ENCODE measurements at regions not wholly inside any gene's neighbourhood (a gene's known extent, or its start where the extent isn't known, plus 50 kb on each side); places are given as distances from the start of the nearest gene placed in this dataset.

DNA sequence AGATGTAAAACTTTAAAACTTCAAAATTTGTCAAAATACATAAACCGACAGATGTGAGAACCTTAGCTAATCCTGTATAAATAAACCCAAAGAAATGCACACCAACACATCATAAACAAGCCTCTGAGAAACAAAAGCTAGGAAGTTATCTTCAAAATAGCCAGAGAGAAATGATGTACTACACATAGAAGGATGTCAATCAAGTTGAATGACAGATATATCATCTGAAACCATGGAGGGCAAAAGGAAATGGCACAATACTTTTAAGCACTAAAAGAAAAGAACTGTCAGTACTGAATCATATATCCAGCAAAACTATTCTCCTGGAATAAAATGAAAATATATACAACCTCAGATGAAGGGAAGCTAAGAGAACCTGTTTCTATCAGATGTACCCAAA, 595.1 kb upstream of the PTGER4 start:
- Histone ChIP-seq H3K36me3 (ENCODE audit: control insufficient read depth, insufficient read depth, low read length) (no peaks in the 10 kb centered on the region), H3K4me3 (ENCODE audit: insufficient read depth, low read depth, low read length) (no peak overlapping the region), H3K9me3 (ENCODE audit: control insufficient read depth, low read length) (no peaks in the 10 kb centered on the region), H3K27me3 (ENCODE audit: control insufficient read depth, insufficient read depth, low read length, poor library complexity, severe bottlenecking) (no peaks in the 10 kb centered on the region), H3K27ac (ENCODE audit: insufficient read depth, low read depth, low read length, poor library complexity, severe bottlenecking) (no peak overlapping the region), H3K4me1 (ENCODE audit: control insufficient read depth, insufficient read depth, low read length) (no peaks in the 10 kb centered on the region)
- 77 to 100% methylated on average over 1 of the region's 1 CpG for WGBS, 2 experiments

DNA sequence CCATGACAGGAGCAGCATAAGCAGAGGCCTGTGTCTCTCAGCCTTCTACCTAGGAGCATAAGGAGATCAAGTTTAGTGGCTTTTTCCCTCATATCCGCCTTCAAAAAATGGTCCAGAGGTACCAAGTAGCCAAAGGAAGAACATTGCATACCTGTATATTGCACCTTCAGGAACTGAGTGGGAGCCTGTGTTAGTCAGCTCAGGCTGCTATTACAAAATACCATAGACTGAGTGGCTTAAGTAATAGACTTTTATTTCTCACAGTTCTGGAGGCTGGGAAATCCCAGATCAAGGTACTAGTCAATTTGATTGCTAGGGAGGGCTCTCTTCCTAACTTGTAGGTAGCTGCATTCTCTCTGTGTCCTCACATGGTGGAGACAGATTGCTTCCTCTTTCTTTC, 597.4 kb upstream of the PTGER4 start:
- H3K27ac ChIP-seq (ENCODE audit: insufficient read depth, low read depth, low read length, poor library complexity, severe bottlenecking), result no peak overlapping the region
- H3K36me3 ChIP-seq (ENCODE audit: control insufficient read depth, insufficient read depth, low read length), result no peaks in the 10 kb centered on the region
- no peak overlapping the region for H3K4me3 ChIP-seq (ENCODE audit: insufficient read depth, low read depth, low read length)
- no peaks in the 10 kb centered on the region for H3K4me1 ChIP-seq (ENCODE audit: control insufficient read depth, insufficient read depth, low read length)
- no peaks in the 10 kb centered on the region for H3K27me3 ChIP-seq (ENCODE audit: control insufficient read depth, insufficient read depth, low read length, poor library complexity, severe bottlenecking)
- H3K9me3 ChIP-seq (ENCODE audit: control insufficient read depth, low read length), result no peaks in the 10 kb centered on the region
- no CpG with 5 or more reads among the region's 1 CpG for WGBS, 2 experiments

DNA sequence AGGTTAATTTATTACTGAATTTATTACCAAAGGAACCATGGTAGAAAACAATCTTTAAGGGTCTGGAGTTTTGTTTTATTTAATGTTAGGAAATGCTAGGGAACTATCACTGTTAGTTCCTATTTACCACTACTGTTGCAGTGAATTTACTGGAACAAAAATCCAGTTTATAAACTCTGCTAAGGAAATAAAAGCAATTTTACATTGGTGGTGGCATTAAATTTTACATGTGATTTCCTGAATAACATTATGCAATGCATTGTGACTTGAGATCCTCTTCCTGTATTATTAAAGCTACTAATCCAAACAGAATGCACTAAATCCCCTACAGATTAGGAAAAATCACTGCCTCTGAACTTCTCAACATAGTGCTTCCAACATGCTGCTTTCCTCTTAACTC, 599.5 kb upstream of the PTGER4 start:
- no peaks in the 10 kb centered on the region for H3K9me3 ChIP-seq (ENCODE audit: control insufficient read depth, low read length)

DNA sequence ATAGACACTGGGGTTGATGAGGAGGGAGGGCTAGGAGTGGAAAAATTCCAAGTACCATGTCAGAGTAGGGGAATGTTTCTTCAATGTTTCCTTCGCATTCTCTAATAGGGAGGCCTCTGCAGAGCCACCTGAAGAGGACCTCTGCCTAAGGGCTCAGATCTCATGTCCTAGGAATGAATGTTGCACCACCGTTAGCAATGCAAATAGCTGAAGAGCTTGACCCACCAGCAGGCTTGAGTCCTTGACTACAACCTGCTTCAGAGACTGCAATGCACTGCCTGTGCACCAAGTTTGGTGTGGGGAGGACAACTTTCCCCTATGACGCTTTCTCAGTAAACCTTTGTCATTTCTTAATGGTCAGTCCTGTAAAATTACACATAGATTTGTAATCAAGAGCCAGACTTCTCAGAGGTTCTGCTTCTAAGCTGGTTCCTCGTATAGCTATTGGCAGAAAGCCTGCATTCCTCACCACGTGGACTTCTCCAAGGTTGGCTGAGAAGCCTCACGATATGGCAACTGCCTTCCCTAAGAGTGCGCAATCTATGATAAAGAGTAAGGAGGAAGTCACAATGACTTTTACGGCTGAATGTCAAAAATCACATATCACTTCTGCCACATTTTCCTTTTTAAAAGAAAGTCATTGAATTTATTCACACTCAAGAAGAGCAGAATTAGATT, 600.7 kb upstream of the PTGER4 start:
- 90 to 93% methylated on average over 8 of the region's 8 CpGs for WGBS, 2 experiments
- no peak overlapping the region for H3K27ac ChIP-seq (ENCODE audit: insufficient read depth, low read depth, low read length, poor library complexity, severe bottlenecking)
- H3K4me3 ChIP-seq (ENCODE audit: insufficient read depth, low read depth, low read length), result no peak overlapping the region
- H3K36me3 ChIP-seq (ENCODE audit: control insufficient read depth, insufficient read depth, low read length), result no peaks in the 10 kb centered on the region
- no peaks in the 10 kb centered on the region for H3K27me3 ChIP-seq (ENCODE audit: control insufficient read depth, insufficient read depth, low read length, poor library complexity, severe bottlenecking)
- H3K9me3 ChIP-seq (ENCODE audit: control insufficient read depth, low read length), result no peaks in the 10 kb centered on the region
- H3K4me1 ChIP-seq (ENCODE audit: control insufficient read depth, insufficient read depth, low read length), result no peaks in the 10 kb centered on the region

More for the DNA sequence above, 599.5 kb upstream of the PTGER4 start:
- Histone ChIP-seq H3K36me3 (ENCODE audit: control insufficient read depth, insufficient read depth, low read length) (no peaks in the 10 kb centered on the region), H3K4me1 (ENCODE audit: control insufficient read depth, insufficient read depth, low read length) (no peaks in the 10 kb centered on the region), H3K27ac (ENCODE audit: insufficient read depth, low read depth, low read length, poor library complexity, severe bottlenecking) (no peak overlapping the region), H3K27me3 (ENCODE audit: control insufficient read depth, insufficient read depth, low read length, poor library complexity, severe bottlenecking) (no peaks in the 10 kb centered on the region), H3K4me3 (ENCODE audit: insufficient read depth, low read depth, low read length) (no peak overlapping the region)

DNA sequence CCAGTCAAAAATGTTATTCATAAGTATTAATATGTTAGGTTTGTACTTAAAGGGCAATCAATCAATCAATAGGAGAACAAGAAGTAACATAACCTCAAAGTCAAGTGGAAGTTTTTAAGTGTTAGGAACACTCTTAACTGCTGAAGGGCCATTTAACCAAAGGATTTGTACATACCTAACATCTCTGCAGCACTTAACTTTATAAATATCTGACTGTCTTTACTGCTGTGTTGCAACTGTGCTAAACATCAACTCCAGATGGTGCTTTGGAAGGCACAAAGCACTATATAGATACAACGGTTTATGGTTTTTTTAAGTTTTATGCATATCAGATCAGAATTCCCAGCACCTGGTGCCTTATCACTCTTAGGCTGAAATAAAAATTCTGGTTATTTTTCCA, 604.9 kb upstream of the PTGER4 start:
- Histone ChIP-seq H3K27me3 (ENCODE audit: control insufficient read depth, insufficient read depth, low read length, poor library complexity, severe bottlenecking) (no peaks in the 10 kb centered on the region), H3K4me1 (ENCODE audit: control insufficient read depth, insufficient read depth, low read length) (no peaks in the 10 kb centered on the region), H3K36me3 (ENCODE audit: control insufficient read depth, insufficient read depth, low read length) (no peaks in the 10 kb centered on the region), H3K27ac (ENCODE audit: insufficient read depth, low read depth, low read length, poor library complexity, severe bottlenecking) (no peak overlapping the region), H3K4me3 (ENCODE audit: insufficient read depth, low read depth, low read length) (no peak overlapping the region), H3K9me3 (ENCODE audit: control insufficient read depth, low read length) (no peaks in the 10 kb centered on the region)
- WGBS, 2 experiments, result 100% methylated on average over 1 of the region's 1 CpG

DNA sequence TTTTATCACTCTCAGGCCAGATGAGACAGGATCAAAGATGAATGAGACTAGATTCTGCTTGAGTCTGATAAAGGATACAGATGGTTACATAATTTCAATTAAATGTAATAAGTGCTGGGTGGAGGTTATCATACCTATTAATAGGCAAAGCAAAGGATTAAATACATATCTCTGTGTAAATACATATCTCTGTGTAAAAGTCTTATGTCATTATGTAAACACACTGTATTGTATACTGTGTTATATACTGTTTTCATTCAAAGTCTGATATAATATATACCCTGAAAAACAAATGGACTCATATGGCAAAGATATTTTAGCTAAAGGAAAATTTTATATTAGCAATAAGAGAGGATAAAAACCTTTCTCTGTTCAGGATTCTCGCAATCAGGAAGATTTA, 605.8 kb upstream of the PTGER4 start:
- H3K4me3 ChIP-seq (ENCODE audit: insufficient read depth, low read depth, low read length), result no peak overlapping the region
- no peaks in the 10 kb centered on the region for H3K9me3 ChIP-seq (ENCODE audit: control insufficient read depth, low read length)
- no peak overlapping the region for H3K27ac ChIP-seq (ENCODE audit: insufficient read depth, low read depth, low read length, poor library complexity, severe bottlenecking)
- WGBS, 2 experiments, result 88 to 100% methylated on average over 1 of the region's 1 CpG
- H3K36me3 ChIP-seq (ENCODE audit: control insufficient read depth, insufficient read depth, low read length), result no peaks in the 10 kb centered on the region
- no peaks in the 10 kb centered on the region for H3K4me1 ChIP-seq (ENCODE audit: control insufficient read depth, insufficient read depth, low read length)
- no peaks in the 10 kb centered on the region for H3K27me3 ChIP-seq (ENCODE audit: control insufficient read depth, insufficient read depth, low read length, poor library complexity, severe bottlenecking)

DNA sequence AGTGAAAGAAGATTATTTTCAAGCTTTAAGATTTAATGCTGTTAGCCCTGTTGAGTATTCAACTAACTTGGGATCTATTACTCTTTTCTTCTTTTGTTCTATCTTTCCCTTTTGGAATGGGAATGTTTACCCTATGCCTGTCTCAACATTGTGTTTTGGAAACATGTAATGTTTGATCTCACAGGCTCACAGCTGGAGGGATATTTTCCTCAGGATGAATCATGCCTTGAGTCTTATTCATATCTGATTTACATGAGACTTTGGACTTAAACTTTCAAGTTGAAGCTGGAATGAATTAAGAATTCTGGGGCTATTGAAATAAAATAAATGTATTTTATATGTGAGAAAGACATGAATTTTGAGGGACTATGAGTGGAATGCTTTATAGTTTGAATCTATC, 607.8 kb upstream of the PTGER4 start:
- no peak overlapping the region for H3K4me3 ChIP-seq (ENCODE audit: insufficient read depth, low read depth, low read length)
- no peaks in the 10 kb centered on the region for H3K4me1 ChIP-seq (ENCODE audit: control insufficient read depth, insufficient read depth, low read length)
- H3K27me3 ChIP-seq (ENCODE audit: control insufficient read depth, insufficient read depth, low read length, poor library complexity, severe bottlenecking), result no peaks in the 10 kb centered on the region
- H3K9me3 ChIP-seq (ENCODE audit: control insufficient read depth, low read length), result no peaks in the 10 kb centered on the region
- no peak overlapping the region for H3K27ac ChIP-seq (ENCODE audit: insufficient read depth, low read depth, low read length, poor library complexity, severe bottlenecking)
- no peaks in the 10 kb centered on the region for H3K36me3 ChIP-seq (ENCODE audit: control insufficient read depth, insufficient read depth, low read length)

DNA sequence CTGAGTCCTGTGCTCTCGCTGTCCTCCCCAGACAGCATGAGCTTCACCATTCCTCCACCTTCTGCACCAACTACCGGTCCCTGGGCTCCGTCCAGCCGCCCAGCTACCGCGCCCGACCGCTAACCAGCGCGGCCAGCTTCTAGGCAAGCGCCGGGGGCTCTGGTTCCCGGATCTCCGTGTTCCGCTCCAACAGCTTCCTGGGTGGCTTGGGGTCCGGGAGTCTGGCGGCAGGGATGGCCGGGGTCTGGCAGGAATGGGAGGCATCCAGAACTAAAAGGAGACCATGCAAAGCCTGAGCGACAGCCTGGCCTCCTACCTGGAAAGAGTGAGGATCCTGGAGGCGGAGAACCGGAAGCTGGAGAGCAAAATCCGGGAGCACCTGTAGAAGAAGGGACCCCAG, 613.1 kb upstream of the PTGER4 start:
- WGBS, 2 experiments, result 95% methylated on average over 22 of the region's 22 CpGs
- Histone ChIP-seq H3K36me3 (ENCODE audit: control insufficient read depth, insufficient read depth, low read length) (no peaks in the 10 kb centered on the region), H3K27me3 (ENCODE audit: control insufficient read depth, insufficient read depth, low read length, poor library complexity, severe bottlenecking) (no peaks in the 10 kb centered on the region), H3K4me1 (ENCODE audit: control insufficient read depth, insufficient read depth, low read length) (no peaks in the 10 kb centered on the region), H3K9me3 (ENCODE audit: control insufficient read depth, low read length) (no peaks in the 10 kb centered on the region), H3K27ac (ENCODE audit: insufficient read depth, low read depth, low read length, poor library complexity, severe bottlenecking) (no peak overlapping the region), H3K4me3 (ENCODE audit: insufficient read depth, low read depth, low read length) (no peak overlapping the region)

DNA sequence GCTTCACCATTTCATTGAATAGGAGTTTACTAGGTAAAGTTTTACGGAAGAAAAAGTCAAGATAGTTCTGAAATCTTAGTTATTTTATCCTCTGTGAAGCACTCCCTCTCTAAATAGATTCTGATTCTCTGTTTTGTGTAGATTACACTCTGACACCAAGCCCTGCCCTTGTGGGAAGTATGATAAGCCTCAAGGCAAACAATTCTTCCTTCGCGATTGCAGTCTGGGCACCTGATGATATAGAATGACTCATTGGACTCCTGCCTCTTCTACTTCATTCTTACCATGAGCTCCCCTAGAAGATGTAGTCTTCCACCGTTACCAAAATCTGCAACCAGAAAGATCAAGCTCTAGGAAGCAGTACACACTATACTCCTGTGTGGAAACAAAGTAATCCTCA, 626.9 kb upstream of the PTGER4 start:
- Histone ChIP-seq H3K27me3 (ENCODE audit: control insufficient read depth, insufficient read depth, low read length, poor library complexity, severe bottlenecking) (no peaks in the 10 kb centered on the region), H3K9me3 (ENCODE audit: control insufficient read depth, low read length) (no peaks in the 10 kb centered on the region), H3K4me1 (ENCODE audit: control insufficient read depth, insufficient read depth, low read length) (no peaks in the 10 kb centered on the region), H3K4me3 (ENCODE audit: insufficient read depth, low read depth, low read length) (no peak overlapping the region), H3K36me3 (ENCODE audit: control insufficient read depth, insufficient read depth, low read length) (no peaks in the 10 kb centered on the region), H3K27ac (ENCODE audit: insufficient read depth, low read depth, low read length, poor library complexity, severe bottlenecking) (no peak overlapping the region)
- 94 to 95% methylated on average over 3 to 4 of the region's 4 CpGs for WGBS, 2 experiments

DNA sequence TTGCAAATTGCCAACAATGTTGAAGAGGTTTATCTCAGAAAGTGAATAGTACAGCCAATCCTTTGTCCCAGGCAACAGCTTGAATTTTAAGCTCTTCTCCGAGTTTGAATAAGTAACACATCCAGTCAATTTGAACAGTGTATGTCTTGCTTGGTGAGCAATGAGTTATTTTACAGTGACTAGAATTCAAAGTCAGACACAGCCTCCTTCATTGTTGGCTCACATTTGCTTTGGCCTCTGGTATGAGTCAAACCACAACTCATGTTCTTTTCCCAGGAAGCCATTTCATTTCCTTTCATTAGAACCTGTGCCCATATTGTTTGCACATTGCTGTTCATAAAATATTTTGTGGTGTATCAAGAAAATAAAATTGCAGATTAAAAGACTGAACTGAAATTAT, 622.0 kb upstream of the DAB2 start:
- Histone ChIP-seq H3K27me3 (ENCODE audit: control insufficient read depth, insufficient read depth, low read length, poor library complexity, severe bottlenecking) (no peaks in the 10 kb centered on the region), H3K36me3 (ENCODE audit: control insufficient read depth, insufficient read depth, low read length) (no peaks in the 10 kb centered on the region), H3K4me1 (ENCODE audit: control insufficient read depth, insufficient read depth, low read length) (no peaks in the 10 kb centered on the region), H3K4me3 (ENCODE audit: insufficient read depth, low read depth, low read length) (no peak overlapping the region), H3K27ac (ENCODE audit: insufficient read depth, low read depth, low read length, poor library complexity, severe bottlenecking) (no peak overlapping the region), H3K9me3 (ENCODE audit: control insufficient read depth, low read length) (no peaks in the 10 kb centered on the region)
- 97 to 100% methylated on average over 1 of the region's 1 CpG for WGBS, 2 experiments

DNA sequence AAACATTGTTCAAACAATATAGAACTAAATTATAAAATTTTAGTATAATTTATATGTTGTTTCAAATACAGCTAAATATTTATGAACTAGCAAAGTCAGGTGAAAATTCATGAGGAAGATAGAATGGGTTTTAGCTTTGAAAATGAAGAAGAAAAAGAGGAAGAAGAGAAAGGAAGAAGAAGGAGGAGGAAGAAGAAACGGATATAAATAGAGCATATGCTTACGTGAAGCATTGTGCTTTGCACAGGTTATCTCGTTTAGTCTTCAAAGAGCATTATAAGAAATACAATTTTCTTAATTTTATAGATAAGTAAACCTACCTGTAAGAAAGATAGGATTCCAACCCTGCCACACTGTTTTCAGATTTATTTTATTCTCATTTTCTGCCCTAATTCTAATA, 620.6 kb upstream of the DAB2 start:
- no peaks in the 10 kb centered on the region for H3K27me3 ChIP-seq (ENCODE audit: control insufficient read depth, insufficient read depth, low read length, poor library complexity, severe bottlenecking)
- 90% methylated on average over 3 of the region's 3 CpGs; no CpG with 5 or more reads in 1 of the 2 experiments for WGBS, 2 experiments

More for the DNA sequence above, 620.6 kb upstream of the DAB2 start:
- Histone ChIP-seq H3K4me1 (ENCODE audit: control insufficient read depth, insufficient read depth, low read length) (no peaks in the 10 kb centered on the region), H3K36me3 (ENCODE audit: control insufficient read depth, insufficient read depth, low read length) (no peaks in the 10 kb centered on the region), H3K9me3 (ENCODE audit: control insufficient read depth, low read length) (no peaks in the 10 kb centered on the region), H3K4me3 (ENCODE audit: insufficient read depth, low read depth, low read length) (no peak overlapping the region), H3K27ac (ENCODE audit: insufficient read depth, low read depth, low read length, poor library complexity, severe bottlenecking) (no peak overlapping the region)

Data from ectodermal cell (in vitro differentiated cells).